HG02852 (cell line): ENCODE measurements at regions not wholly inside any gene's neighbourhood (a gene's known extent, or its start where the extent isn't known, plus 50 kb on each side); places are given as distances from the start of the nearest gene placed in this dataset.
"Not testable (repeated sequence)": the region's sequence is repeated elsewhere in the genome, so short reads cannot be mapped to it uniquely, and the experiment has no call there.

Experiments used
- ATAC-seq: cut with Tn5 transposase; IDR thresholded peaks from one replicate; pipeline ENCODE4 v1.9.1; 2021; ENCODE audit warnings: mild to moderate bottlenecking, moderate library complexity; ENCODE audit not compliant: unreplicated experiment

- ATAC-seq: no peak
Observed at GRCh38 chr6:155894758-155895157, 439.1 kb upstream of the NOX3 start.

GRCh38 chr6:155894262-155894661 is 438.6 kb upstream of the NOX3 start:
- ATAC-seq: no peak

GRCh38 chr6:155890409-155890808 is 434.8 kb upstream of the NOX3 start:
- no peak for ATAC-seq

- no peak for ATAC-seq
Observed at GRCh38 chr6:155889410-155889809, 433.8 kb upstream of the NOX3 start.

GRCh38 chr6:155887421-155887820 is 431.8 kb upstream of the NOX3 start:
- no peak for ATAC-seq

- ATAC-seq: no peak
Observed at GRCh38 chr6:155883741-155884140, 428.1 kb upstream of the NOX3 start.

- ATAC-seq: no peak
Observed at GRCh38 chr6:155883334-155883731, 427.7 kb upstream of the NOX3 start.

- ATAC-seq: peak; percentile 74
Observed at GRCh38 chr6:155882527-155883333, 427.1 kb upstream of the NOX3 start.

- ATAC-seq: peak; percentile 32
Observed at GRCh38 chr6:155881826-155882526, 426.3 kb upstream of the NOX3 start.

GRCh38 chr6:155880900-155881299 is 425.3 kb upstream of the NOX3 start:
- no peak for ATAC-seq

- ATAC-seq: no peak
Observed at GRCh38 chr6:155872961-155873360, 417.3 kb upstream of the NOX3 start.

GRCh38 chr6:155867682-155868081 is 412.0 kb upstream of the NOX3 start:
- no peak for ATAC-seq

- not testable (repeated sequence) for ATAC-seq
Observed at GRCh38 chr6:155866676-155867390, 411.2 kb upstream of the NOX3 start.

- no peak for ATAC-seq
Observed at GRCh38 chr6:155861821-155862220, 406.2 kb upstream of the NOX3 start.

- ATAC-seq: not testable (repeated sequence)
Observed at GRCh38 chr6:155858906-155859305, 403.3 kb upstream of the NOX3 start.

- ATAC-seq: no peak
Observed at GRCh38 chr6:155854787-155855186, 399.1 kb upstream of the NOX3 start.

- no peak for ATAC-seq
Observed at GRCh38 chr6:155853011-155853410, 397.4 kb upstream of the NOX3 start.

GRCh38 chr6:155850408-155850841 is 394.8 kb upstream of the NOX3 start:
- ATAC-seq: no peak

- no peak for ATAC-seq
Observed at GRCh38 chr6:155847711-155848110, 392.1 kb upstream of the NOX3 start.

- ATAC-seq: no peak
Observed at GRCh38 chr6:155837474-155837873, 381.8 kb upstream of the NOX3 start.

GRCh38 chr6:155832596-155832995 is 377.0 kb upstream of the NOX3 start:
- no peak for ATAC-seq

GRCh38 chr6:155830531-155830930 is 374.9 kb upstream of the NOX3 start:
- ATAC-seq: no peak
